Coronary artery (tissue), 2 donors: ENCODE measurements at regions not wholly inside any gene's neighbourhood (a gene's known extent, or its start where the extent isn't known, plus 50 kb on each side); places are given as distances from the start of the nearest gene placed in this dataset.

Experiments
- DNase-seq: peaks from one replicate; pipeline ENCODE4 v3.0.0-alpha.2; 2017; ENCODE audit warnings: low spot score
- H3K27ac ChIP-seq, 2 donors: fragments of 200-600 bp; sonication (generic); one replicate each; pipeline ENCODE4 v1.5.1; 2016 to 2019
- H3K4me3 ChIP-seq: fragments of 200-600 bp; sonication (generic); 2 replicates; pipeline ENCODE4 v1.5.1; 2016; ENCODE audit warnings: mild to moderate bottlenecking, moderate library complexity
- CTCF ChIP-seq: fragments of 200-600 bp; sonication (generic); IDR thresholded peaks from one replicate; pipeline ENCODE4 v1.5.1; 2019; ENCODE audit warnings: antibody characterized with exemption

- no peak overlapping the region for H3K27ac ChIP-seq
- no peak for DNase-seq
- TF ChIP-seq CTCF: no peak
- H3K4me3 ChIP-seq: no peak overlapping the region
Observed at GRCh38 chr7:131261476-131261994, 66.1 kb upstream of the MKLN1 start.

- no peak overlapping the region for H3K27ac ChIP-seq
- H3K4me3 ChIP-seq: no peak overlapping the region
- no peak for TF ChIP-seq CTCF
- DNase-seq: no peak
Observed at GRCh38 chr7:131265227-131265626, 62.4 kb upstream of the MKLN1 start.

GRCh38 chr7:131267631-131268030 is 60.0 kb upstream of the MKLN1 start:
- Histone ChIP-seq H3K4me3 (no peak overlapping the region), H3K27ac (no peak overlapping the region)
- no peak for DNase-seq
- no peak for TF ChIP-seq CTCF

GRCh38 chr7:131268906-131269305 is 58.8 kb upstream of the MKLN1 start:
- no peak overlapping the region for H3K4me3 ChIP-seq
- no peak for TF ChIP-seq CTCF
- no peak for DNase-seq
- no peak overlapping the region for H3K27ac ChIP-seq

GRCh38 chr7:131272086-131272485 is 55.6 kb upstream of the MKLN1 start:
- no peak for TF ChIP-seq CTCF
- Histone ChIP-seq H3K27ac (no peak overlapping the region), H3K4me3 (no peak overlapping the region)
- DNase-seq: no peak

GRCh38 chr7:131274986-131275385 is 52.7 kb upstream of the MKLN1 start:
- TF ChIP-seq CTCF: no peak
- no peak overlapping the region for H3K4me3 ChIP-seq
- H3K27ac ChIP-seq: no peak overlapping the region
- no peak for DNase-seq

GRCh38 chr7:131276190-131276589 is 51.5 kb upstream of the MKLN1 start:
- Histone ChIP-seq H3K27ac (no peak overlapping the region), H3K4me3 (no peak overlapping the region)
- no peak for TF ChIP-seq CTCF
- DNase-seq: no peak
